H1 (cell line): ENCODE measurements at regions not wholly inside any gene's neighbourhood (a gene's known extent, or its start where the extent isn't known, plus 50 kb on each side); places are given as distances from the start of the nearest gene placed in this dataset.

Experiments
- TF ChIP-seq, protein P1 (sequence below): IDR thresholded peaks from 2 replicates; pipeline ENCODE4 v1.6.1; 2011; ENCODE audit warnings: low read depth, mild to moderate bottlenecking, low read length; ENCODE audit not compliant: insufficient read depth

DNA sequence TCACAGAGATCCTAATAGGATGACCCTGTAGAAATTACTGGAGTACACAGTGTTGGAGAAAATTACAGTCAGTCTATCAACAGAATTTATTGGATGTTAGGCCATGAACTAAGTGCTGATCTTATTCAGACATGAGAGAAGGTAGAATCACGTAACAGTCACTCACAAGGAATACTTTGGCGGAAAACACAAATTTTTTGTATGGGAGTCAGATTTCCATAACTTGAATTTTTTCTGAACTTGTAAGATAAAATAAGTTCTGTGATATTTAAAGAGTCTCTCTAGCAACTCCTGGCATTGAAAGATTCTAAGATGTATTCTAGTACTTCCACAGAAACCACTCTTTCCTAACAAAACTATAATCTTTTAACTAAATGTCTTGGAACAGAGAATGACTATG is 178.8 kb upstream of the MME start (continued):
- TF ChIP-seq, protein P1, sequence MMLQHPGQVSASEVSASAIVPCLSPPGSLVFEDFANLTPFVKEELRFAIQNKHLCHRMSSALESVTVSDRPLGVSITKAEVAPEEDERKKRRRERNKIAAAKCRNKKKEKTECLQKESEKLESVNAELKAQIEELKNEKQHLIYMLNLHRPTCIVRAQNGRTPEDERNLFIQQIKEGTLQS: no peak
